OCI-LY3 (cell line): ENCODE measurements at regions not wholly inside any gene's neighbourhood (a gene's known extent, or its start where the extent isn't known, plus 50 kb on each side); places are given as distances from the start of the nearest gene placed in this dataset.

ENCODE experiments used
- CTCF ChIP-seq: fragments of 200-600, 300-600 bp; sonication (generic); IDR thresholded peaks from 2 replicates; pipeline ENCODE4 v1.5.1; 2014; ENCODE audit warnings: antibody characterized with exemption, low read length, low read depth
- EZH2phosphoT487 ChIP-seq: fragments of 200-600 bp; shearing (Covaris generic); IDR thresholded peaks from 2 replicates; pipeline ENCODE4 v1.6.1; 2018; ENCODE audit warnings: antibody characterized with exemption, mixed run types, low read depth

GRCh38 chr6:168719901-168720300 lies 278.9 kb downstream of the SMOC2 start:
- TF ChIP-seq CTCF, result no peak
- no peak for TF ChIP-seq EZH2phosphoT487
